CD4-positive, alpha-beta T cell (primary cell): ENCODE measurements at regions not wholly inside any gene's neighbourhood (a gene's known extent, or its start where the extent isn't known, plus 50 kb on each side); places are given as distances from the start of the nearest gene placed in this dataset.

Source experiments
- ATAC-seq: fragments of 200-7000 bp; cut with Tn5 transposase; one replicate; pipeline ENCODE4 v1.10.0; 2022; ENCODE audit warnings: mild to moderate bottlenecking; ENCODE audit not compliant: poor library complexity
- CTCF ChIA-PET: fragments of 350-600 bp; sonication (Branson Sonifier 250); formaldehyde crosslinking; loops from one replicate; lab custom pipeline; 2021; ENCODE audit warnings: antibody characterized with exemption, inconsistent platforms; lab: Charles Lee
- POLR2A ChIA-PET: fragments of 350-600 bp; sonication (Branson Sonifier 250); formaldehyde crosslinking; loops from one replicate; lab custom pipeline; 2021; ENCODE audit warnings: antibody characterized with exemption, inconsistent platforms; lab: Charles Lee
- DNase-seq, 14 experiments: peaks; one replicate each; pipeline ENCODE4 v3.0.0-alpha.2; 2013 to 2020; ENCODE audit warnings: mixed read lengths in 2 of 14
- H3K27ac ChIP-seq, 2 donors: one replicate each; pipeline versions ENCODE4 v1.5.1 to v1.7.0; 2013; ENCODE audit warnings: low read length in 2 of 2, low read depth in 1 of 2, mild to moderate bottlenecking in 1 of 2
- H3K27me3 ChIP-seq, 2 experiments: 1 replicate in 1 of 2; 2 replicates in 1 of 2; pipeline versions ENCODE4 v1.6.1 to v1.7.0; 2013; ENCODE audit warnings: low read length in 2 of 2, control low read depth in 1 of 2, mild to moderate bottlenecking in 1 of 2, moderate library complexity in 1 of 2; ENCODE audit not compliant: insufficient read depth in 2 of 2, control insufficient read depth in 1 of 2
- H3K36me3 ChIP-seq: one replicate; pipeline ENCODE4 v1.6.1; 2013; ENCODE audit warnings: low read length, control low read depth; ENCODE audit not compliant: insufficient read depth
- H3K4me1 ChIP-seq: one replicate; pipeline ENCODE4 v1.6.1; 2013; ENCODE audit warnings: low read length, control low read depth; ENCODE audit not compliant: insufficient read depth
- H3K4me3 ChIP-seq: one replicate; pipeline ENCODE4 v1.5.1; 2013; ENCODE audit warnings: mild to moderate bottlenecking, low read length, moderate library complexity
- H3K9me3 ChIP-seq, 2 experiments: 1 replicate in 1 of 2; 2 replicates in 1 of 2; pipeline versions ENCODE4 v1.6.1 to v1.7.0; 2013; ENCODE audit warnings: low read length in 2 of 2, mild to moderate bottlenecking in 2 of 2, control low read depth in 1 of 2, moderate library complexity in 1 of 2; ENCODE audit not compliant: control insufficient read depth in 1 of 2, insufficient read depth in 1 of 2
- H3K27ac Mint-ChIP-seq: one replicate; pipeline ENCODE4 v1.8.0; 2020; ENCODE audit warnings: mixed read lengths
- H3K27me3 Mint-ChIP-seq: one replicate; pipeline ENCODE4 v1.8.0; 2021; ENCODE audit warnings: mixed read lengths
- H3K36me3 Mint-ChIP-seq: one replicate; pipeline ENCODE4 v1.8.0; 2021; ENCODE audit warnings: low read depth, mixed read lengths
- H3K4me1 Mint-ChIP-seq: one replicate; pipeline ENCODE4 v1.8.0; 2021; ENCODE audit warnings: low read depth, mixed read lengths
- H3K4me3 Mint-ChIP-seq: one replicate; pipeline ENCODE4 v1.8.0; 2020; ENCODE audit warnings: mild to moderate bottlenecking, mixed read lengths
- H3K9me3 Mint-ChIP-seq: one replicate; pipeline ENCODE4 v1.8.0; 2020; ENCODE audit warnings: mixed read lengths
- intact Hi-C, 2 experiments: fragments of 100-400 bp; cut with DNase I in 1 of 2; cut with micrococcal nuclease in 1 of 2; formaldehyde crosslinking; loops; one replicate each; pipeline versions ENCODE4 v1.15.1 to v1.9.0; 2023 to 2025; cut with DNase I, micrococcal nuclease
- TF ChIP-seq, protein P1 (sequence below): fragments of 200-600 bp; IDR thresholded peaks from one replicate; pipeline ENCODE4 v1.8.0; 2022; ENCODE audit warnings: antibody characterized with exemption, mild to moderate bottlenecking

DNA sequence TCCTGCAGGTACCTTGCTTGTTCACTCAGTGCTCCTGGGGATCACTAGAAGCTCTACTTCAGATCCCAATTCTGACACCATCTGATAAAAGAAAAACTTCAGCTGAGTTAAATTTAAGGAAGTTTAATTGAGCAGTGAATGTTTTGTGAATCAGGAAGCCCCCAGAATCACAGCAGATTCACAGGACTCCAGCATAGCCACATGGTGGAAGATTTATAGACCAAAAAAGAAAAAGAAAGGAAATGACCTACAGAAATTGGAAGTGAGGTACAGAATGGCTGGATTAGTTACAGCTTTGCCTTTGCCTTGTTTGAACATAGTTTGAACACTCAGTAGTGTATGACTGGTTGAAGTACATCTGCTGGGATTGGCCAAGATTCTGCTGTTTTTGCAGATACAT is 182.7 kb upstream of the SCN7A start:
- POLR2A ChIA-PET, result no interaction called here
- H3K4me1 Mint-ChIP-seq, result no peaks in the 10 kb centered on the region
- TF ChIP-seq, protein P1, sequence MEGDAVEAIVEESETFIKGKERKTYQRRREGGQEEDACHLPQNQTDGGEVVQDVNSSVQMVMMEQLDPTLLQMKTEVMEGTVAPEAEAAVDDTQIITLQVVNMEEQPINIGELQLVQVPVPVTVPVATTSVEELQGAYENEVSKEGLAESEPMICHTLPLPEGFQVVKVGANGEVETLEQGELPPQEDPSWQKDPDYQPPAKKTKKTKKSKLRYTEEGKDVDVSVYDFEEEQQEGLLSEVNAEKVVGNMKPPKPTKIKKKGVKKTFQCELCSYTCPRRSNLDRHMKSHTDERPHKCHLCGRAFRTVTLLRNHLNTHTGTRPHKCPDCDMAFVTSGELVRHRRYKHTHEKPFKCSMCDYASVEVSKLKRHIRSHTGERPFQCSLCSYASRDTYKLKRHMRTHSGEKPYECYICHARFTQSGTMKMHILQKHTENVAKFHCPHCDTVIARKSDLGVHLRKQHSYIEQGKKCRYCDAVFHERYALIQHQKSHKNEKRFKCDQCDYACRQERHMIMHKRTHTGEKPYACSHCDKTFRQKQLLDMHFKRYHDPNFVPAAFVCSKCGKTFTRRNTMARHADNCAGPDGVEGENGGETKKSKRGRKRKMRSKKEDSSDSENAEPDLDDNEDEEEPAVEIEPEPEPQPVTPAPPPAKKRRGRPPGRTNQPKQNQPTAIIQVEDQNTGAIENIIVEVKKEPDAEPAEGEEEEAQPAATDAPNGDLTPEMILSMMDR, result no peak
- Histone ChIP-seq H3K36me3 (no peaks in the 10 kb centered on the region), H3K4me1 (no peaks in the 10 kb centered on the region), H3K27me3 (no peaks in the 10 kb centered on the region), H3K27ac (no peak overlapping the region), H3K4me3 (no peak overlapping the region), H3K9me3 (no peaks in the 10 kb centered on the region)
- no peaks in the 10 kb centered on the region for H3K9me3 Mint-ChIP-seq
- ATAC-seq, result no peak
- CTCF ChIA-PET, result no interaction called here
- intact Hi-C loops, result no loop called here
- no peaks in the 10 kb centered on the region for H3K27me3 Mint-ChIP-seq
- DNase-seq, result no peak
- H3K27ac Mint-ChIP-seq, result no peak overlapping the region
- no peaks in the 10 kb centered on the region for H3K36me3 Mint-ChIP-seq
- H3K4me3 Mint-ChIP-seq, result no peak overlapping the region

DNA sequence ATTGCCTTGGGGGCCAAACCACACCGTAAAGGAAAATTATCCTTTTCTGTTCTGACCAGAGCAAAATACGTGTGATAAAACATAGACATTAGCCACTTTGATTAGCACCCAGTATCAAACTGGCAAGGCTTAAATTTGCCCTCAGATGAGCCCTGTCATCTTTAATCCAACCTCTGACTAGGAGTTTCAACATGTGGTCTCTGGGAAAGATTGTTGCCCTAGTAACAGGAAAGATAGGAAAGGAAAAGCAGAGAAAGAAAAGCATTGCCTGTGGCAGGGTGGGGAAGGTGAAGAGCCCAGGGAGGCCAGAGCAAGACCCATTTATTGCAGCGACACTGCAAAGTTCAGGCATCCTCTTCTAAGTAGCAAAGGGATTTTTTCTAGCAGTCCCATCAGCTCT is 181.5 kb upstream of the SCN7A start:
- H3K4me1 Mint-ChIP-seq, result no peaks in the 10 kb centered on the region
- no peaks in the 10 kb centered on the region for H3K36me3 ChIP-seq
- H3K27ac ChIP-seq, result no peak overlapping the region
- ChIA-PET POLR2A (no interaction called here), CTCF (no interaction called here)
- no peak overlapping the region for H3K27ac Mint-ChIP-seq
- H3K9me3 ChIP-seq, result no peaks in the 10 kb centered on the region
- no peaks in the 10 kb centered on the region for H3K27me3 Mint-ChIP-seq
- no peaks in the 10 kb centered on the region for H3K9me3 Mint-ChIP-seq
- intact Hi-C loops, result no loop called here
- DNase-seq (no peak), ATAC-seq (no peak)
- H3K4me3 Mint-ChIP-seq, result no peak overlapping the region
- no peaks in the 10 kb centered on the region for H3K27me3 ChIP-seq
- H3K4me3 ChIP-seq, result no peak overlapping the region
- TF ChIP-seq, protein P1, result no peak
- no peaks in the 10 kb centered on the region for H3K36me3 Mint-ChIP-seq
- H3K4me1 ChIP-seq, result no peaks in the 10 kb centered on the region

DNA sequence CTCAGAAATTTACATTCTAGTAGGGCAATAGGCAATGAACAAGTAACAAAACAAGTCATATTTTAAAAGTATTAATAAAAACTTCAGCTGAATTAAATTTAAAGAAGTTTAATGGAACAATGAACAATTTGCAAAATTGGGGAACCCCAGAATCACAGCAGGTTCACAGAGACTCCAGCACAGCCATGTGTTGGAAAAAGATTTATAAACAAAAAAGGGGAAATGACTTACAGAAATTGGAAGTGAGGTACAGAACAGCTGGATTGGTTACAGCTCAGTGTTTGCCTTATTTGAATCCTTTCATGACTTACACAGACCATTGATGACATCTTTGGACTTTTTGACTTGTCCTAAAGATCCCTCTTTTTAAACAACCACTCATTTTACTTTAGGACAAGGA is 179.9 kb upstream of the SCN7A start:
- H3K9me3 Mint-ChIP-seq, result no peaks in the 10 kb centered on the region
- H3K4me1 Mint-ChIP-seq, result no peaks in the 10 kb centered on the region
- H3K4me3 ChIP-seq, result no peak overlapping the region
- no peaks in the 10 kb centered on the region for H3K27me3 ChIP-seq
- no peak overlapping the region for H3K27ac Mint-ChIP-seq
- no peak for ATAC-seq
- H3K4me3 Mint-ChIP-seq, result no peak overlapping the region
- H3K36me3 Mint-ChIP-seq, result no peaks in the 10 kb centered on the region
- H3K9me3 ChIP-seq, result no peaks in the 10 kb centered on the region
- H3K36me3 ChIP-seq, result no peaks in the 10 kb centered on the region
- intact Hi-C loops, result no loop called here
- no peak overlapping the region for H3K27ac ChIP-seq
- H3K4me1 ChIP-seq, result no peaks in the 10 kb centered on the region
- ChIA-PET POLR2A (no interaction called here), CTCF (no interaction called here)
- no peak for DNase-seq
- TF ChIP-seq, protein P1, result no peak
- no peaks in the 10 kb centered on the region for H3K27me3 Mint-ChIP-seq
